ENCODE measurements at regions not wholly inside any gene's neighbourhood (a gene's known extent, or its start where the extent isn't known, plus 50 kb on each side); places are given as distances from the start of the nearest gene placed in this dataset.

DNA sequence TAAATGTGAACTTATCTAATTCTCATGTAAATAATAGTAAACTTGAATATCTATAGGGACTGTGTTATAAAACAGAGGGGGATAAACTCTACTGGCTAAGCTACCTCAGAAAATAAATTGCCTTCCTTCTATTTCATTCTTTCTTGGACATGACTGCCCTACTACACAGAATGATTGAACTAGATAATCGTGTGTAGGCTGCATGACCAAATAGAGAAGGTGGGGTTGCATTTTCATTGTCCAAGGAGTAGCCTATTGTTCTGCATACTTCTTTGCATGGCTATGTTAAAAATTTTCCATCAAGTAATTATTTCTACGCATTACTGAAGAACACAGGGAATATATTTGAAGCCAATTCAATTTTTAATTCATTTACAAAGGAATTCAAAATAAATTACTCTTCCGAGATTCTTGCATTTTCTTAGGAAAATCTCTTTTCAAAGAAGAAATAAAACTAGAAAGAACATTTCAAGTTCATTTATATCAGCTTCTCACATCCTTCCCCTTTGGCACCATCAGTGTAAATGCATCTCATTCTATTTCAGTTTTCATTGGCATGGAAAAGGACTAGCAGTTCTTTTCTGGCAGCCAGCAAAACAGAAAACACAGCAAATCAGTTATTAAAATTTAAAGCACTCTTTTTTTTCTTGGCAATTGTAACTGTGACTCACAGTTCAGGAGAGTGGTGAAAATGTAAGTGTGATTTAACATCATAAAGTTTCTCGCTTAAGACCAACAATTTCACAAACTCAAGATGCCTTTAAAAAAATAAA, 714.7 kb downstream of the NCAM2 start:
- no peaks in the 10 kb centered on the region for H3K9me3 ChIP-seq
- H3K4me1 ChIP-seq (ENCODE audit: low read depth) = no peaks in the 10 kb centered on the region
- intact Hi-C loops (cut with DNase I, micrococcal nuclease) = no loop called here
- H3K36me3 ChIP-seq (ENCODE audit: low read depth) = no peaks in the 10 kb centered on the region
- DNase-seq (no peak), ATAC-seq (no peak)
- TF ChIP-seq, protein P1, sequence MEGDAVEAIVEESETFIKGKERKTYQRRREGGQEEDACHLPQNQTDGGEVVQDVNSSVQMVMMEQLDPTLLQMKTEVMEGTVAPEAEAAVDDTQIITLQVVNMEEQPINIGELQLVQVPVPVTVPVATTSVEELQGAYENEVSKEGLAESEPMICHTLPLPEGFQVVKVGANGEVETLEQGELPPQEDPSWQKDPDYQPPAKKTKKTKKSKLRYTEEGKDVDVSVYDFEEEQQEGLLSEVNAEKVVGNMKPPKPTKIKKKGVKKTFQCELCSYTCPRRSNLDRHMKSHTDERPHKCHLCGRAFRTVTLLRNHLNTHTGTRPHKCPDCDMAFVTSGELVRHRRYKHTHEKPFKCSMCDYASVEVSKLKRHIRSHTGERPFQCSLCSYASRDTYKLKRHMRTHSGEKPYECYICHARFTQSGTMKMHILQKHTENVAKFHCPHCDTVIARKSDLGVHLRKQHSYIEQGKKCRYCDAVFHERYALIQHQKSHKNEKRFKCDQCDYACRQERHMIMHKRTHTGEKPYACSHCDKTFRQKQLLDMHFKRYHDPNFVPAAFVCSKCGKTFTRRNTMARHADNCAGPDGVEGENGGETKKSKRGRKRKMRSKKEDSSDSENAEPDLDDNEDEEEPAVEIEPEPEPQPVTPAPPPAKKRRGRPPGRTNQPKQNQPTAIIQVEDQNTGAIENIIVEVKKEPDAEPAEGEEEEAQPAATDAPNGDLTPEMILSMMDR (IDR thresholded peaks at IDR 0.05) = no peak
- no peak overlapping the region for H3K4me3 ChIP-seq

DNA sequence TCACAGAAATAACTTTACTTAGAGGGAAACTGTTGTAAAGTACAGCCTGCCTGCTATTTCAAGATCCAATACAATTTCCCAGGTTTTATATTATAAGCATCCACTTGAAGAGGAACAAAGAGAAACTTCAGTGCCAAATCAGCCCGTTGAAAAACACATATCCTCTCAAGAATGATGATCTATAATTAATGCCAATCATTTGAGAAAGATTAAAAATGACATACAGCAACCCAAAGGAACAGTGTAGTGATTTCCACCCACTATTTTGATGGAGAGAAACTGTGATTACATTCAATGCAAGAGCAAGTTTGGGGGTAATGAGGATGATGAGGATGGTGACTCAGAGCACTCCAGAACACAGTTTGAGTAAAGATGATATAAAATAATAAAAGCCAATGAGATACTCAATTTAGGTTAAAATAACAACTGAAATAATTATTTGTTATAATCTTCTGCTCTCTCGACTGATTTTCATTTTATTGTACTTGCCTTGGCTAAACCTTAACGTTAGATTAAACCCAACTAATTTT, 715.5 kb downstream of the NCAM2 start:
- Histone ChIP-seq H3K4me3 (no peak overlapping the region), H3K36me3 (ENCODE audit: low read depth) (no peaks in the 10 kb centered on the region), H3K9me3 (no peaks in the 10 kb centered on the region), H3K4me1 (ENCODE audit: low read depth) (no peaks in the 10 kb centered on the region)
- no peak for DNase-seq
- TF ChIP-seq, protein P1 (IDR thresholded peaks at IDR 0.05) = no peak
- no peak for ATAC-seq
- intact Hi-C loops (cut with DNase I, micrococcal nuclease) = no loop called here

DNA sequence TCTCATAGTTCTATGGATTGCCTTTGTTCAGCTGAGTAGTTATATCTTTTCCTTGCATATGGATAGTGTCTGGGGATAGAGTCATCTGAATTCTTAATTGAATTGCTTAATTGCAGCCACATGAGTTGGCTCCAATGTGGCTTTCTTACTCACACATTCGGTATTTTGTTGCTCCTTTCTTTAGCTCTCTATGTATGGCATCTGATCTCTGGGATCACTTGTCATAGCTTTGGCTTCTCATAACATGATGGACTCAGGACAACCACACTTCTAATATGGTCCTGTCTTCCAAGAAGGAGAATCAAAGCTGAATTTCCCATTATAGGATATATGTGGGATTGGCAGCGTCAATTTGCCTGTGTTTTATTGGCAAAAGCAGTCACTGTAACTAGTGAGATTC, 716.2 kb downstream of the NCAM2 start:
- TF ChIP-seq, protein P1 (IDR thresholded peaks at IDR 0.05) = no peak
- ATAC-seq (no peak), DNase-seq (no peak)
- intact Hi-C loops (cut with DNase I, micrococcal nuclease) = no loop called here
- H3K4me3 ChIP-seq = no peak overlapping the region
- H3K36me3 ChIP-seq (ENCODE audit: low read depth) = no peaks in the 10 kb centered on the region
- no peaks in the 10 kb centered on the region for H3K9me3 ChIP-seq
- no peaks in the 10 kb centered on the region for H3K4me1 ChIP-seq (ENCODE audit: low read depth)

DNA sequence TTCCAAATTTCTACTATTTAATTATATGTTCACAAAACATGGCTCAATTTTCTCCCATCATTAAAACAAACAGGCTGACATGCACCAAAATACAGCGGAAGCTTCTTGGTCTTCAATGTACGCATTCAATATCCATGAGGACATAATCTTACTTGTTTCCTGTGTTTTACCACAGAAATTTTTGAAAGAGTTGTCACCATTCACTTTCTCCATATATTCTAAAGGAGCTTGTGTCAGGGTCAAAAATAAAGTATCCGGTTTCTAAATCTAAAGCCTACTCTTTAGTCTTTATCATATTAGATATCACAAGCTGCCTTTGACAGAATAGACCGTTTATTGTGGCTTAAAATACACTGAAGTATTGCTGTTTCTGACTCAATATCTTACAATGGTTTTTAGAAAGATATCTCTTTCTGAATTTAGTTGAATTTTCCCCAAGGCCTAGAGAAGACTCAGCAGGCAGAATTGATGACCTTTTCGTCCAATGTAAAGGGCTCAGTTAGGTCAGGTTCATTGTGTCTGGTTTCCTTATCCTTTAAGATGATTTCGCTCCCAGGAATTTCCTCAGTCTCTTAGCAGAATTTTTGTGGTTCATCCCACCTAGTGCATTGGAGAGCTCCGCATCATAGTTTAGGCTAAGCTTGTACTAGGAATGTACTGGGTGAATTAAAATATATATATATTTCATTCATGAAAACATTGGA, 717.2 kb downstream of the NCAM2 start:
- DNase-seq = no peak
- Histone ChIP-seq H3K4me3 (no peak overlapping the region), H3K4me1 (ENCODE audit: low read depth) (no peaks in the 10 kb centered on the region), H3K36me3 (ENCODE audit: low read depth) (no peaks in the 10 kb centered on the region), H3K9me3 (no peaks in the 10 kb centered on the region)
- no peak for ATAC-seq
- TF ChIP-seq, protein P1 (IDR thresholded peaks at IDR 0.05) = no peak
- intact Hi-C loops (cut with DNase I, micrococcal nuclease) = no loop called here

DNA sequence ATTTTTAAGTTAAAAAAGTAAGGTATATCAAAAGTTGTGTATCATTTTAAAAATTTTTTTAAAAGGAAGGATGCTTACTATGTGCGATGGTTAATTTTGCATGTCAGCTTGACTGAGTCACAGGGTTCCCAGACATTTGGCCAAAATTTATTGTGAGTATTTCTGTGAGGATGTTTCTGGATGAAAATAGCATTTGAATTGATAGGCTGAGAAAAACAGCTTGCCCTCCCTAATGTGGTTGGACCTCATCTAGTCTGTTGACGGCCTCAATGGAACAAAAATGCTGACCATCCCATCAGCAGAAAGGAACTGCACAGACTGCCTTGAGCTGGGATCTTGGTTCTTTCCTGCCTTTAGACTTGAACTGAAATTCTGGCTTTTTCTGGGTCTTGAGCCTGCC, 724.5 kb downstream of the NCAM2 start:
- TF ChIP-seq, protein P1 (IDR thresholded peaks at IDR 0.05) = no peak
- H3K36me3 ChIP-seq (ENCODE audit: low read depth) = no peaks in the 10 kb centered on the region
- H3K4me3 ChIP-seq = no peak overlapping the region
- no peaks in the 10 kb centered on the region for H3K4me1 ChIP-seq (ENCODE audit: low read depth)
- intact Hi-C loops (cut with DNase I, micrococcal nuclease) = no loop called here
- no peak for ATAC-seq
- no peak for DNase-seq
- H3K9me3 ChIP-seq = no peaks in the 10 kb centered on the region

All from mucosa of descending colon (tissue), 3 donors.